Glomerular visceral epithelial cell (primary cell): ENCODE measurements at regions not wholly inside any gene's neighbourhood (a gene's known extent, or its start where the extent isn't known, plus 50 kb on each side); places are given as distances from the start of the nearest gene placed in this dataset.

ENCODE experiments used
- DNase-seq: peaks from one replicate; pipeline ENCODE4 v3.0.0-alpha.2; 2016; ENCODE audit errors: extremely low spot score

DNA sequence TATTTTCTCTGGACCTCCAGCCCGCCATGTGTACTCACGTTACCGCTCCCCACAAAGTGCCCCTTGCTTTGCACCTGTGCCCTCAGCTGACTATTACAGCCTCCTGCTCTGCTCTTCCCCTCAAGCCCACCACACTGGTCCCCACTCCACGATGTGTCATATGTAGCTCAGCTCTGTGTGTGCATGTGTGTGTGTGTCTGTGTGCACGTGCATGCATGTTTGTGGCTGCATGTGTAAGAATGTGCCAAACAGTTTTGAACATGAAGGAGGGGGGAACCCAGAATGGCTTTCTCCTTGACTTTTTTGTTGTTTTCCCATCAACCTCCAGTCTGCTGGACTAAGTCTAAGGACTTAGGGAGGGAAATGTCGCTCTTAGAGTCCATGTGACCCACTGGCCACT, 54.8 kb upstream of the BTRC start:
- no peak for DNase-seq

DNA sequence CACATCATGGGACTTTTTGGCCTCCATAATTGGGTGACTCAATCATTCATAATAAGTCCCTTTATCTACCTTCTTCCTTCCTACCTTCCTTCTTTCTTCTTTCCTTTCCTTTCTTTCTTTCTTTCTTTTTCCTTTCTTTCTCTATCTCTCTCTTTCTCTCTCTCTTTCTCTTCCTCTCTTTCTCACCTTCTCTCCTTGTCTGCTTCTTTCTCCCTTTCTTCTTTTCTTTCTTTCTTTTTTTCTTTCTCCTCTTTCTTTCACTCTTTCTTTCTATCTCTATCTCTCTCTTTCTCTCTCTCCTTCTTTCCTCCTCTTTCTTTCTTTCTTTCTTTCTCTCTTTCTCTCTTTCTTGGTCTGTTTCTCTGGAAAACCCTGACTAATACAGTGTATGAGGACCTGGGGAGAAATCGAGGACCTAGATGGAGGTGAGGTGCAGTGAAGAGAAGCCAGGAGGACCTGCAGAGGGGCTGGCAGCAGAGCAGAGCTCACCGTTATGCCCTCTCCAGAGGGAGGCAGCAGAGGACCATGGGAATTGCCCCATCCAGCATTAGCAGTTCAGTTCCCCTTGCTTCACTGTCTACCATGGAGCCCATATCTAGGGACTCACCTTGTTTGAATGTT, 52.7 kb upstream of the BTRC start:
- DNase-seq: peak; percentile 54

DNA sequence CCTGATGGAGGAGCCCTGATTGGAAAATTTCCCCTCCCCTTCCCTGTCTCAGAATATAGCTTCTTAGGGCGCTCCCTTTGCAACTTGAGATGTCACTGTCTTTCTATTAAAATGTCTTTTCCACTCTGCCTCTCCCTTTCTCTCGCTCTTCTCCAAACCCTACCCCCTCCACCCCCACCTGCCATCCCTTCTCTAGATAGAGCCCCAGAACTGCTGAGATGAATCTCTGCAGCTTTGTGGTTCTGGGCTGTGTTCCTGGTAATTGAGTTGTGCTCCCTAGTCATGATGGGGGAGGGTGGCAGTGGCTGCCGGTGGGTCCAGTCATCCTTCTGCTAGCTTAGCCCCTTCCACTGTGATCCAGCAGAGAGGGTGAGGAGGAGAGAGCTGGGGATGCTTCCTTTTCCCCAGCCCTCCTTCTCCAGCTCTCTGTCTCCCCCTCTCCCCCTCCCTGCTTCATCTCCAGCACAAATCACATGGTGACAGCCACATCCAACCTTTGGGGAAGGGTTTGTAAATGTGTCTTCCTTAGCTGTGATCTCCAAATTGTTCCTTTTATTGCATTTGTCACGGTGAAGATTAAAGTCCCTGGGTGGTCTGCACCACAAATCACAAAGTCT, 50.8 kb upstream of the BTRC start:
- DNase-seq: no peak
